K562 (cell line): ENCODE measurements at regions not wholly inside any gene's neighbourhood (a gene's known extent, or its start where the extent isn't known, plus 50 kb on each side); places are given as distances from the start of the nearest gene placed in this dataset.

ENCODE experiments used
- ATAC-seq: fragments of 200-7000 bp; cut with Tn5 transposase; 3 replicates; pipeline ENCODE4 v1.9.1; 2020; ENCODE audit warnings: moderate library complexity
- BruUV-seq: library from RNA; stranded (reverse); fragments of 400-500 nt; replicated peaks from 2 replicates; lab custom pipeline; 2021; lab: Mats Ljungman, UMichigan
- CTCF ChIA-PET: fragments of 300-600 bp; formaldehyde crosslinking; extraction: SDS; loops from one replicate; lab custom pipeline; 2021; ENCODE audit warnings: low intra/inter-chr PET ratio; lab: Yijun Ruan, JAX
- POLR2A ChIA-PET: fragments of 300-600, 350-650 bp; sonication (Branson Sonifier 250); formaldehyde crosslinking; extraction: SDS; loops from one replicate; lab custom pipeline; 2021; ENCODE audit warnings: antibody characterized with exemption, inconsistent platforms; lab: Yijun Ruan, JAX
- DNase-seq, 4 experiments: peaks; one replicate each; pipeline versions ENCODE4 v3.0.0 to v3.0.0-alpha.2; 2011 to 2018; ENCODE audit warnings: low spot score in 3 of 4, mixed read lengths in 3 of 4; ENCODE audit errors: extremely low read depth in 1 of 4
- FAIRE-seq: peaks from 2 replicates; lab custom pipeline; 2011; peaks lifted over from hg19 to GRCh38; lab: Jason Lieb, UNC
- H2AFZ ChIP-seq: 2 replicates; pipeline ENCODE4 v1.6.0; 2011; ENCODE audit warnings: low read depth, low read length, control low read depth, inconsistent platforms
- H3K27ac ChIP-seq: fragments of 200-600 bp; 3 replicates; pipeline ENCODE4 v1.8.0; 2011; ENCODE audit warnings: low read depth, mild to moderate bottlenecking, control low read depth, inconsistent platforms, low read length, moderate library complexity, mixed read lengths; ENCODE audit errors: extremely low read depth
- H3K27me3 ChIP-seq, 2 experiments: fragments of 300-600 bp in 1 of 2; 2 replicates in 1 of 2; 3 replicates in 1 of 2; pipeline versions ENCODE4 v1.6.0 to v1.8.0; 2011; ENCODE audit warnings: inconsistent platforms in 2 of 2, low read length in 2 of 2, mild to moderate bottlenecking in 1 of 2, mixed read lengths in 1 of 2, moderate library complexity in 1 of 2; ENCODE audit not compliant: control insufficient read depth in 2 of 2, insufficient read depth in 2 of 2
- H3K36me3 ChIP-seq: fragments of 300-600 bp; 3 replicates; pipeline ENCODE4 v1.8.0; 2011; ENCODE audit warnings: mild to moderate bottlenecking, low read length, inconsistent platforms; ENCODE audit not compliant: control insufficient read depth, insufficient read depth
- H3K4me1 ChIP-seq, 2 experiments: fragments of 200-600 bp in 1 of 2; replicated peaks in 1 of 2; 2 replicates in 1 of 2; 3 replicates in 1 of 2; pipeline versions ENCODE4 v1.5.1 to v1.8.0; 2011; ENCODE audit warnings: inconsistent platforms in 2 of 2, low read length in 2 of 2, mild to moderate bottlenecking in 1 of 2, mixed read lengths in 1 of 2, moderate library complexity in 1 of 2; ENCODE audit not compliant: control insufficient read depth in 2 of 2, insufficient read depth in 2 of 2
- H3K4me2 ChIP-seq: 2 replicates; pipeline ENCODE4 v1.6.1; 2011; ENCODE audit warnings: low read length, control low read depth, inconsistent platforms, mixed read lengths; ENCODE audit not compliant: insufficient read depth
- H3K4me3 ChIP-seq: fragments of 200-600 bp; sonication (generic), shearing (Covaris generic); 2 replicates; pipeline ENCODE4 v1.5.1; 2016; ENCODE audit warnings: control low read depth, inconsistent platforms
- H3K79me2 ChIP-seq: fragments of 200-600 bp; 3 replicates; pipeline ENCODE4 v1.8.0; 2011; ENCODE audit warnings: low read length, inconsistent platforms; ENCODE audit not compliant: control insufficient read depth, insufficient read depth
- H3K9ac ChIP-seq, 2 experiments: 2 replicates each; pipeline versions ENCODE4 v1.6.0 to v1.6.1; 2011; ENCODE audit warnings: low read depth in 2 of 2, low read length in 2 of 2, control low read depth in 1 of 2, inconsistent platforms in 1 of 2, mild to moderate bottlenecking in 1 of 2, mixed read lengths in 1 of 2; ENCODE audit not compliant: insufficient read depth in 1 of 2
- H3K9me1 ChIP-seq: one replicate; pipeline ENCODE4 v1.6.0; 2011; ENCODE audit warnings: inconsistent platforms, mild to moderate bottlenecking, low read length, moderate library complexity; ENCODE audit not compliant: control insufficient read depth, insufficient read depth
- H3K9me3 ChIP-seq: replicated peaks from 2 replicates; pipeline ENCODE4 v1.5.1; 2011; ENCODE audit warnings: low read depth, low read length, inconsistent platforms; ENCODE audit not compliant: control insufficient read depth, insufficient read depth
- H4K20me1 ChIP-seq: replicated peaks from 2 replicates; pipeline ENCODE4 v1.6.1; 2011; ENCODE audit warnings: low read length, inconsistent platforms, mixed read lengths; ENCODE audit not compliant: control insufficient read depth, insufficient read depth
- ATF7 ChIP-seq: fragments of 450-650 bp; IDR thresholded peaks from 2 replicates; pipeline ENCODE4 v1.7.1; 2014; ENCODE audit warnings: mild to moderate bottlenecking, moderate library complexity
- E2F3 ChIP-seq: fragments of 250-450 bp; sonication (Bioruptor Pico); IDR thresholded peaks from 2 replicates; pipeline ENCODE4 v1.4.0; 2020; ENCODE audit warnings: mild to moderate bottlenecking
- ELF4 ChIP-seq: fragments of 450-650 bp; formaldehyde crosslinking; IDR thresholded peaks from 2 replicates; pipeline ENCODE4 v1.4.0; 2022; ENCODE audit warnings: missing genetic modification characterization
- KHSRP ChIP-seq: fragments of 450-650 bp; IDR thresholded peaks from 2 replicates; pipeline ENCODE4 v1.6.1; 2017
- SIN3A ChIP-seq, 2 experiments: fragments of 150-350 bp in 1 of 2; IDR thresholded peaks; 2 replicates each; pipeline ENCODE4 v1.6.1; 2011 to 2016; ENCODE audit warnings: borderline replicate concordance in 2 of 2, low read depth in 2 of 2, low read length in 2 of 2, mild to moderate bottlenecking in 2 of 2, moderate library complexity in 2 of 2; ENCODE audit not compliant: control insufficient read depth in 1 of 2
- SOX6 ChIP-seq: fragments of 450-650 bp; IDR thresholded peaks from 2 replicates; pipeline ENCODE4 v1.6.1; 2014; ENCODE audit warnings: mild to moderate bottlenecking
- ZBTB7A ChIP-seq: IDR thresholded peaks from 2 replicates; pipeline ENCODE4 v1.6.1; 2011; ENCODE audit warnings: low read depth, mild to moderate bottlenecking, low read length, moderate library complexity, borderline replicate concordance; ENCODE audit not compliant: control insufficient read depth
- WGBS: fragments of 100-300 bp; shearing (Covaris generic); methylation state at CpG from one replicate; pipeline ENCODE4 v1.1.6; 2016; ENCODE audit warnings: low coverage, mixed read lengths; ENCODE audit not compliant: insufficient coverage; ENCODE audit errors: missing lambda C conversion rate; 5-methylcytosine and 5-hydroxymethylcytosine counted together
- in situ Hi-C: fragments of 300-500 bp; cut with MboI; formaldehyde crosslinking; loops from 4 replicates; pipeline ENCODE4 v1.15.0; 2018; ENCODE audit warnings: inconsistent platforms, mixed read lengths
- intact Hi-C: fragments of 100-400 bp; cut with micrococcal nuclease; formaldehyde crosslinking; loops from 2 replicates; pipeline ENCODE4 v1.14.2; 2022

DNA sequence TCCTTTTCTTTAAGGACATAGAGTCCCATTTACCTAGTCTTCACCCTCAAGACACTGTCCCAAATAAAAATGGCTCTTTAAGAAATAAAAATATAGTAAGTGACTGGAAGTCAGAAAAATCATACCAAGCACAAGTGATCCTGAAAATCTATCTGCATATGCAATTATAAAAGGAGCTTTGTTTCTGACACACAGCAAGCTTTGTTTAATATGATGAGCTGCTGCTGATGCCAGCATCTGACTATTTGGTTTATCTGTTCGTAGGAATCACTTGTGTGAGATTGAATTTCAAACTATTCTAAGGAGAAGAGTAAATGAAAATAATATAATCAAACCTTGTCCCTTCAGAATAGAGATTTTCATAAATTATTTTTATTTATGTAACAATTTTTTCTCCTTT, 332.4 kb downstream of the PCDH7 start:
- Histone ChIP-seq H3K9me3 (no peaks in the 10 kb centered on the region), H3K4me3 (no peak overlapping the region), H3K27ac (no peak overlapping the region), H2AFZ (no peak overlapping the region), H3K27me3 (no peaks in the 10 kb centered on the region), H3K36me3 (no peaks in the 10 kb centered on the region), H4K20me1 (no peaks in the 10 kb centered on the region), H3K9me1 (no peaks in the 10 kb centered on the region), H3K4me2 (no peak overlapping the region), H3K9ac (no peak overlapping the region), H3K79me2 (no peaks in the 10 kb centered on the region), H3K4me1 (no peaks in the 10 kb centered on the region)
- POLR2A ChIA-PET, result no interaction called here
- in situ Hi-C loops (no loop called here), intact Hi-C loops (no loop called here)
- TF ChIP-seq SOX6 (no peak), KHSRP (no peak), ELF4 (CRISPR knock-in tag) (no peak), SIN3A (IDR thresholded peaks at IDR 0.05; ENCODE audit: borderline replicate concordance in 2 of 2, control insufficient read depth in 1 of 2, low read depth in 2 of 2, low read length in 2 of 2) (no peak)
- DNase-seq (no peak), ATAC-seq (no peak), FAIRE-seq (no peak)
- no TSS peak for BruUV-seq
- WGBS, result 0% methylated on average over 1 of the region's 1 CpG
- CTCF ChIA-PET, result no interaction called here

DNA sequence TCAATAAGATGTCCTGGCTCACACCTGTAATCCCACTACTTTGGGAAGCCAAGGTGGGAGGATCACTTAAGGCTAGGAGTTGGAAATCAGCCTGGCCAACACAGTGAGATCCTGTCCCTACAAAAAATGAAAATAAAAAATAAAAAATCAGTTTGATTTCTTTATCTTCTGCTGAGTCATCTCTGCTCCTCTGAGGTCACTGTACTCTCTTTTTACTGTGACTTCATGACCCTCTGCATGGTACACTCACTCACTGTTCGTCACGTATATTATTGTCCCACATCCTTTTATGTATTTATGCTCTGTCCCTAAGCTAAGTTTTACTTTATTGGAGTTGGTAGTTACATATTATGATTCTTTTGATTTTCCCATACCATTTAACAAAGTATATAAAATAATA, 333.3 kb downstream of the PCDH7 start:
- no peak overlapping the region for H3K4me3 ChIP-seq
- DNase-seq (no peak), ATAC-seq (no peak), FAIRE-seq (no peak)
- no peak overlapping the region for H3K4me2 ChIP-seq
- in situ Hi-C loops, result no loop called here
- H4K20me1 ChIP-seq, result no peaks in the 10 kb centered on the region
- WGBS, result 3% methylated on average over 2 of the region's 2 CpGs
- ChIA-PET POLR2A (no interaction called here), CTCF (no interaction called here)
- no peaks in the 10 kb centered on the region for H3K79me2 ChIP-seq
- H3K27me3 ChIP-seq, result no peaks in the 10 kb centered on the region
- no peaks in the 10 kb centered on the region for H3K9me1 ChIP-seq
- H3K9me3 ChIP-seq, result no peaks in the 10 kb centered on the region
- no peak for TF ChIP-seq ATF7
- TF ChIP-seq ZBTB7A, result no peak
- TF ChIP-seq E2F3 (CRISPR knock-in tag), result no peak
- no peaks in the 10 kb centered on the region for H3K36me3 ChIP-seq
- no peak overlapping the region for H3K9ac ChIP-seq
- H2AFZ ChIP-seq, result no peak overlapping the region
- no peak overlapping the region for H3K27ac ChIP-seq
- intact Hi-C loops, result no loop called here
- BruUV-seq, result no TSS peak
- H3K4me1 ChIP-seq, result no peaks in the 10 kb centered on the region
